B cell (primary cell): ENCODE measurements at regions not wholly inside any gene's neighbourhood (a gene's known extent, or its start where the extent isn't known, plus 50 kb on each side); places are given as distances from the start of the nearest gene placed in this dataset.

ENCODE experiments used
- ATAC-seq: fragments of 200-7000 bp; cut with Tn5 transposase; one replicate; pipeline ENCODE4 v1.10.0; 2021; ENCODE audit warnings: low read depth, mild to moderate bottlenecking, moderate number of reproducible peaks, moderate library complexity
- CTCF ChIA-PET: fragments of 350-600 bp; sonication (Branson Sonifier 250); formaldehyde crosslinking; loops from one replicate; lab custom pipeline; 2021; ENCODE audit warnings: antibody characterized with exemption, inconsistent platforms; lab: Charles Lee
- POLR2A ChIA-PET: fragments of 350-600 bp; sonication (Branson Sonifier 250); formaldehyde crosslinking; loops from one replicate; lab custom pipeline; 2021; ENCODE audit warnings: antibody characterized with exemption; lab: Charles Lee
- DNase-seq: peaks from one replicate; pipeline ENCODE4 v3.0.0; 2013
- H2AFZ ChIP-seq: 2 replicates; pipeline ENCODE4 v1.6.1; 2012; ENCODE audit warnings: mild to moderate bottlenecking, low read depth, low read length; ENCODE audit not compliant: insufficient read depth, poor library complexity, severe bottlenecking
- H3K27ac ChIP-seq, 2 donors: 1 replicate in 1 of 2; 2 replicates in 1 of 2; pipeline ENCODE4 v1.5.1; 2012 to 2013; ENCODE audit warnings: low read length in 2 of 2, mild to moderate bottlenecking in 2 of 2, moderate library complexity in 1 of 2
- H3K27me3 ChIP-seq, 4 experiments: fragments of 200-600 bp in 1 of 4; sonication (generic) in 1 of 4; replicated peaks in 1 of 4; 1 replicate in 2 of 4; 2 replicates in 2 of 4; pipeline versions ENCODE4 v1.6.1 to v1.7.0; 2013 to 2016; ENCODE audit warnings: low read length in 3 of 4, mild to moderate bottlenecking in 2 of 4, mixed read lengths in 1 of 4, moderate library complexity in 1 of 4; ENCODE audit not compliant: insufficient read depth in 4 of 4, control insufficient read depth in 3 of 4; ENCODE audit errors: control extremely low read depth in 1 of 4
- H3K36me3 ChIP-seq, 2 experiments: replicated peaks in 1 of 2; 1 replicate in 1 of 2; 2 replicates in 1 of 2; pipeline versions ENCODE4 v1.6.1 to v1.7.1; 2013; ENCODE audit warnings: low read length in 1 of 2; ENCODE audit not compliant: insufficient read depth in 2 of 2, control insufficient read depth in 1 of 2; ENCODE audit errors: control extremely low read depth in 1 of 2, extremely low read depth in 1 of 2
- H3K4me1 ChIP-seq, 2 donors: fragments of 200-600 bp in 1 of 2; sonication (generic) in 1 of 2; 1 replicate in 1 of 2; 2 replicates in 1 of 2; pipeline versions ENCODE4 v1.5.1 to v1.6.1; 2013 to 2017; ENCODE audit warnings: low read length in 2 of 2; ENCODE audit not compliant: control insufficient read depth in 2 of 2, insufficient read depth in 2 of 2
- H3K4me2 ChIP-seq: replicated peaks from 2 replicates; pipeline ENCODE3; 2012; ENCODE audit warnings: mild to moderate bottlenecking, low read depth, low read length; ENCODE audit not compliant: poor library complexity, severe bottlenecking
- H3K4me3 ChIP-seq, 5 experiments: fragments of 200-600 bp in 1 of 5; sonication (generic) in 1 of 5; 1 replicate in 3 of 5; 2 replicates in 2 of 5; pipeline versions ENCODE4 v1.5.1 to v1.7.0; 2011 to 2016; ENCODE audit warnings: low read length in 4 of 5, mild to moderate bottlenecking in 4 of 5, low read depth in 2 of 5, control low read depth in 1 of 5, moderate library complexity in 1 of 5; ENCODE audit not compliant: insufficient read depth in 1 of 5; ENCODE audit errors: control extremely low read depth in 1 of 5, extremely low read depth in 1 of 5
- H3K79me2 ChIP-seq: fragments of 200-600 bp; sonication (generic); one replicate; pipeline ENCODE4 v1.6.0; 2016; ENCODE audit warnings: low read length; ENCODE audit not compliant: control insufficient read depth, insufficient read depth
- H3K9ac ChIP-seq: fragments of 200-600 bp; sonication (generic); 2 replicates; pipeline ENCODE4 v1.6.1; 2017; ENCODE audit warnings: mild to moderate bottlenecking, low read length, moderate library complexity
- H3K9me3 ChIP-seq, 3 donors: one replicate each; pipeline versions ENCODE4 v1.6.1 to v1.7.1; 2013; ENCODE audit warnings: low read length in 2 of 3; ENCODE audit not compliant: control insufficient read depth in 2 of 3, insufficient read depth in 1 of 3; ENCODE audit errors: control extremely low read depth in 1 of 3
- H4K20me1 ChIP-seq: 2 replicates; pipeline ENCODE4 v1.6.0; 2012; ENCODE audit warnings: mild to moderate bottlenecking, low read length; ENCODE audit not compliant: insufficient read depth, control insufficient read depth, poor library complexity, severe bottlenecking
- H3K27ac Mint-ChIP-seq: one replicate; pipeline ENCODE4 v1.8.0; 2021; ENCODE audit warnings: mixed read lengths
- H3K27me3 Mint-ChIP-seq: one replicate; pipeline ENCODE4 v1.8.0; 2021; ENCODE audit warnings: mixed read lengths
- H3K4me1 Mint-ChIP-seq: one replicate; pipeline ENCODE4 v1.8.0; 2021; ENCODE audit warnings: mixed read lengths
- H3K4me3 Mint-ChIP-seq: one replicate; pipeline ENCODE4 v1.8.0; 2021; ENCODE audit warnings: mixed read lengths
- H3K9me3 Mint-ChIP-seq: one replicate; pipeline ENCODE4 v1.8.0; 2022; ENCODE audit warnings: mixed read lengths; ENCODE audit not compliant: insufficient read depth
- EZH2 ChIP-seq: IDR thresholded peaks from 2 replicates; pipeline ENCODE4 v1.6.1; 2012; ENCODE audit warnings: borderline replicate concordance, low read depth, mild to moderate bottlenecking, moderate library complexity, low read length; ENCODE audit not compliant: insufficient read depth, poor library complexity, severe bottlenecking
- WGBS: methylation state at CpG from one replicate; pipeline ENCODE4 v1.1.5; 2013; ENCODE audit warnings: missing lambda C conversion rate; ENCODE audit not compliant: insufficient coverage; 5-methylcytosine and 5-hydroxymethylcytosine counted together
- intact Hi-C: fragments of 100-400 bp; cut with micrococcal nuclease; formaldehyde crosslinking; loops from one replicate; pipeline ENCODE4 v1.10.0; 2022
- TF ChIP-seq, protein P1 (sequence below): fragments of 200-600 bp; IDR thresholded peaks from one replicate; pipeline ENCODE4 v1.8.0; 2022; ENCODE audit warnings: antibody characterized with exemption, mild to moderate bottlenecking

DNA sequence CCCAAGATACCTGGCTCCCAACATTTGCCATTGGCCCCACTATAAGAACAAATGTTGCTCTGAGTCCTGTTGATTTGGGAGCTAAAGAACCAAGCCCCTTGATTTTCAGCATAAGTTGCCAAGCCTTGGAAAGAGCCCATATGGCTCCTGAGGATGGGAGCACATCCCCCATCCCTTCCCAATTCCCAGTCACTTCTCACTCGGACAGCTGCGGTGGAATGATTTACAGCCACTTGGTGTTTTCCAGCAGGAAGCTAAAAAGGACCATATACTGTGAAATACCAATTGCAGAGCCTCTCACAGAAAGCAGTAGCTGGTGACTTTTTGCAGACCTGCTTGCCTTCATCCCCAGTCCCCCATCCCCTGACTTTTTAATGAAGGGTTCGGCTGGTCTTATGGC, 524.6 kb downstream of the GRIN2A start:
- Histone ChIP-seq H3K27me3 (peaks cover 0 to 9% (median 0%) of the 10 kb centered on the region in 4 experiments), H3K9ac (no peak overlapping the region), H2AFZ (no peak overlapping the region), H3K79me2 (no peaks in the 10 kb centered on the region), H3K27ac (no peak overlapping the region), H3K36me3 (no peaks in the 10 kb centered on the region), H3K4me3 (no peak overlapping the region), H4K20me1 (no peaks in the 10 kb centered on the region), H3K4me1 (no peaks in the 10 kb centered on the region), H3K4me2 (no peak overlapping the region), H3K9me3 (no peaks in the 10 kb centered on the region)
- Mint-ChIP-seq H3K27me3 (peaks cover 29% of the 10 kb centered on the region), H3K27ac (no peak overlapping the region), H3K9me3 (peaks cover 2% of the 10 kb centered on the region), H3K4me3 (no peak overlapping the region), H3K4me1 (no peaks in the 10 kb centered on the region)
- 17% methylated on average over 2 of the region's 3 CpGs for WGBS
- POLR2A ChIA-PET = no interaction called here
- TF ChIP-seq, protein P1, sequence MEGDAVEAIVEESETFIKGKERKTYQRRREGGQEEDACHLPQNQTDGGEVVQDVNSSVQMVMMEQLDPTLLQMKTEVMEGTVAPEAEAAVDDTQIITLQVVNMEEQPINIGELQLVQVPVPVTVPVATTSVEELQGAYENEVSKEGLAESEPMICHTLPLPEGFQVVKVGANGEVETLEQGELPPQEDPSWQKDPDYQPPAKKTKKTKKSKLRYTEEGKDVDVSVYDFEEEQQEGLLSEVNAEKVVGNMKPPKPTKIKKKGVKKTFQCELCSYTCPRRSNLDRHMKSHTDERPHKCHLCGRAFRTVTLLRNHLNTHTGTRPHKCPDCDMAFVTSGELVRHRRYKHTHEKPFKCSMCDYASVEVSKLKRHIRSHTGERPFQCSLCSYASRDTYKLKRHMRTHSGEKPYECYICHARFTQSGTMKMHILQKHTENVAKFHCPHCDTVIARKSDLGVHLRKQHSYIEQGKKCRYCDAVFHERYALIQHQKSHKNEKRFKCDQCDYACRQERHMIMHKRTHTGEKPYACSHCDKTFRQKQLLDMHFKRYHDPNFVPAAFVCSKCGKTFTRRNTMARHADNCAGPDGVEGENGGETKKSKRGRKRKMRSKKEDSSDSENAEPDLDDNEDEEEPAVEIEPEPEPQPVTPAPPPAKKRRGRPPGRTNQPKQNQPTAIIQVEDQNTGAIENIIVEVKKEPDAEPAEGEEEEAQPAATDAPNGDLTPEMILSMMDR = no peak
- no peak for TF ChIP-seq EZH2
- CTCF ChIA-PET = interaction anchor here (0.6 kb wide), 1 partner anchor 1486 kb away, joined by 3 read pairs; no protein-coding TSS in a partner anchor
- ATAC-seq (no peak), DNase-seq (no peak)
- intact Hi-C loops = no loop called here

DNA sequence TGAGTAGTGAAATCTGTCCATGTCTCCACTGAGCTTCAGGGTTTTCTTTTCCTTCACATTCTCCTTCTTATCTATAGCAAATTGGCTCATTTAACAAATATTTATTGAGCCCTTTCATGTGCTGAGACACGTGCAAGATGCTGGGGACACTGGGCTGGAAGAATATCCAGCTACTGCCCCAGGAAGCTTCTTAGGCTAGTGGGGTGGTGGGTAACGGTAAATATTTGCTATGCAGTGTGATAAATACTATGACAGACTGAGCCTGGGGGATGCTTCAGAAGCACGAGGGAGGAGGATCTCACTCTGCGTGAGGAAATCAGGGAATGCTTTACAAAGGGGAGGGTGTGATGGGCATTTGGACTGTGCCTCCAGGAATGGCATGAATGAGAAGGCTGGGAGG, 524.1 kb downstream of the GRIN2A start:
- Histone ChIP-seq H3K4me3 (no peak overlapping the region), H2AFZ (no peak overlapping the region), H3K27ac (no peak overlapping the region), H3K79me2 (no peaks in the 10 kb centered on the region), H3K4me2 (no peak overlapping the region), H3K9ac (no peak overlapping the region), H3K4me1 (no peaks in the 10 kb centered on the region), H3K36me3 (no peaks in the 10 kb centered on the region), H4K20me1 (no peaks in the 10 kb centered on the region), H3K27me3 (peaks cover 0 to 9% (median 0%) of the 10 kb centered on the region in 4 experiments), H3K9me3 (no peaks in the 10 kb centered on the region)
- intact Hi-C loops = no loop called here
- Mint-ChIP-seq H3K27ac (no peak overlapping the region), H3K9me3 (peaks cover 2% of the 10 kb centered on the region), H3K4me1 (no peaks in the 10 kb centered on the region), H3K4me3 (no peak overlapping the region), H3K27me3 (peaks cover 32% of the 10 kb centered on the region)
- ATAC-seq (no peak), DNase-seq (no peak)
- TF ChIP-seq EZH2 = no peak
- TF ChIP-seq, protein P1 = no peak
- ChIA-PET CTCF (interaction anchor here (0.6 kb wide), 1 partner anchor 1486 kb away, joined by 3 read pairs; no protein-coding TSS in a partner anchor), POLR2A (no interaction called here)
- WGBS = 20% methylated on average over 4 of the region's 4 CpGs
